Caco-2 (cell line): ENCODE measurements at regions not wholly inside any gene's neighbourhood (a gene's known extent, or its start where the extent isn't known, plus 50 kb on each side); places are given as distances from the start of the nearest gene placed in this dataset.

ENCODE experiments used
- BruUV-seq: library from RNA; stranded (reverse); fragments of 400-500 nt; replicated peaks from 2 replicates; lab custom pipeline; 2021; lab: Mats Ljungman, UMichigan
- CTCF ChIA-PET: fragments of 300-600 bp; sonication (Branson Sonifier 250); formaldehyde crosslinking; loops from one replicate; lab custom pipeline; 2022; ENCODE audit warnings: antibody characterized with exemption; lab: Charles Lee
- POLR2A ChIA-PET: fragments of 300-600 bp; sonication (Branson Sonifier 250); formaldehyde crosslinking; loops from one replicate; lab custom pipeline; 2022; ENCODE audit warnings: antibody characterized with exemption; lab: Charles Lee
- DNase-seq, 2 experiments: peaks; one replicate each; pipeline versions ENCODE4 v3.0.0 to v3.0.0-alpha.2; 2020 to 2022
- H3K27me3 ChIP-seq: replicated peaks from 2 replicates; pipeline ENCODE4 v1.6.0; 2011; ENCODE audit warnings: low read length; ENCODE audit not compliant: control insufficient read depth, insufficient read depth
- H3K36me3 ChIP-seq: 2 replicates; pipeline ENCODE4 v1.5.1; 2011; ENCODE audit warnings: low read length; ENCODE audit not compliant: control insufficient read depth, insufficient read depth
- H3K4me1 ChIP-seq: fragments of 250-450 bp; sonication (Bioruptor Pico); 2 replicates; pipeline ENCODE4 v1.5.1; 2020; ENCODE audit warnings: mild to moderate bottlenecking
- H3K4me3 ChIP-seq: 2 replicates; pipeline ENCODE4 v1.5.1; 2011; ENCODE audit warnings: low read depth, mild to moderate bottlenecking, control low read depth, low read length
- H3K9me3 ChIP-seq: fragments of 250-450 bp; sonication (Bioruptor Pico); 2 replicates; pipeline ENCODE4 v1.5.1; 2020; ENCODE audit warnings: mild to moderate bottlenecking, moderate library complexity
- H3K27ac Mint-ChIP-seq: one replicate; pipeline ENCODE4 v1.8.0; 2022; ENCODE audit warnings: mixed read lengths; ENCODE audit not compliant: unreplicated experiment
- H3K27me3 Mint-ChIP-seq: one replicate; pipeline ENCODE4 v1.8.0; 2022; ENCODE audit warnings: mixed read lengths; ENCODE audit not compliant: insufficient read depth, unreplicated experiment
- H3K36me3 Mint-ChIP-seq: one replicate; pipeline ENCODE4 v1.8.0; 2022; ENCODE audit warnings: mild to moderate bottlenecking, mixed read lengths; ENCODE audit not compliant: insufficient read depth, unreplicated experiment
- H3K4me1 Mint-ChIP-seq: one replicate; pipeline ENCODE4 v1.8.0; 2022; ENCODE audit warnings: low read depth, mixed read lengths; ENCODE audit not compliant: unreplicated experiment
- H3K4me3 Mint-ChIP-seq: one replicate; pipeline ENCODE4 v1.8.0; 2022; ENCODE audit warnings: mild to moderate bottlenecking, moderate library complexity, mixed read lengths; ENCODE audit not compliant: unreplicated experiment
- H3K9me3 Mint-ChIP-seq: one replicate; pipeline ENCODE4 v1.8.0; 2022; ENCODE audit warnings: mixed read lengths; ENCODE audit not compliant: unreplicated experiment
- CTCF ChIP-seq, 2 experiments: fragments of 200-600 bp in 1 of 2; IDR thresholded peaks; 1 replicate in 1 of 2; 2 replicates in 1 of 2; pipeline versions ENCODE4 v1.5.1 to v1.8.0; 2011 to 2022; ENCODE audit warnings: antibody characterized with exemption in 1 of 2, control low read depth in 1 of 2, inconsistent platforms in 1 of 2, low read depth in 1 of 2, low read length in 1 of 2, mild to moderate bottlenecking in 1 of 2, moderate library complexity in 1 of 2; ENCODE audit not compliant: insufficient read depth in 1 of 2, severe bottlenecking in 1 of 2, unreplicated experiment in 1 of 2
- intact Hi-C: fragments of 100-400 bp; cut with micrococcal nuclease; formaldehyde crosslinking; loops from one replicate; pipeline ENCODE4 v1.10.0; 2022; ENCODE audit not compliant: unreplicated experiment

- no TSS peak for BruUV-seq
- Mint-ChIP-seq H3K27me3 (peaks cover 3% of the 10 kb centered on the region), H3K36me3 (no peaks in the 10 kb centered on the region), H3K27ac (no peak overlapping the region), H3K4me3 (no peak overlapping the region), H3K4me1 (no peaks in the 10 kb centered on the region), H3K9me3 (no peaks in the 10 kb centered on the region)
- H3K27me3 ChIP-seq: no peaks in the 10 kb centered on the region
- no peaks in the 10 kb centered on the region for H3K9me3 ChIP-seq
- intact Hi-C loops: no loop called here
- CTCF ChIA-PET: no interaction called here
- DNase-seq: no peak
- no peaks in the 10 kb centered on the region for H3K36me3 ChIP-seq
- POLR2A ChIA-PET: no interaction called here
- no peak for TF ChIP-seq CTCF (IDR thresholded peaks at IDR 0.05; ENCODE audit: insufficient read depth in 1 of 2, low read depth in 1 of 2, low read length in 1 of 2, severe bottlenecking in 1 of 2, unreplicated experiment in 1 of 2)
- H3K4me1 ChIP-seq: no peaks in the 10 kb centered on the region
- H3K4me3 ChIP-seq: no peak overlapping the region
Observed at GRCh38 chr12:83214185-83214584, 527.5 kb downstream of the TMTC2 start.

- no TSS peak for BruUV-seq
- Mint-ChIP-seq H3K4me3 (no peak overlapping the region), H3K36me3 (no peaks in the 10 kb centered on the region), H3K27me3 (no peaks in the 10 kb centered on the region), H3K4me1 (no peaks in the 10 kb centered on the region), H3K27ac (no peak overlapping the region), H3K9me3 (no peaks in the 10 kb centered on the region)
- Histone ChIP-seq H3K4me1 (no peaks in the 10 kb centered on the region), H3K4me3 (no peak overlapping the region), H3K9me3 (no peaks in the 10 kb centered on the region), H3K36me3 (no peaks in the 10 kb centered on the region), H3K27me3 (no peaks in the 10 kb centered on the region)
- ChIA-PET CTCF (no interaction called here), POLR2A (no interaction called here)
- no peak for DNase-seq
- no peak for TF ChIP-seq CTCF (IDR thresholded peaks at IDR 0.05; ENCODE audit: insufficient read depth in 1 of 2, low read depth in 1 of 2, low read length in 1 of 2, severe bottlenecking in 1 of 2, unreplicated experiment in 1 of 2)
- intact Hi-C loops: no loop called here
Observed at GRCh38 chr12:83210933-83211332, 524.2 kb downstream of the TMTC2 start.

GRCh38 chr12:83199069-83199468 lies 512.4 kb downstream of the TMTC2 start:
- Histone ChIP-seq H3K36me3 (no peaks in the 10 kb centered on the region), H3K9me3 (no peaks in the 10 kb centered on the region), H3K27me3 (no peaks in the 10 kb centered on the region), H3K4me3 (no peak overlapping the region), H3K4me1 (no peaks in the 10 kb centered on the region)
- Mint-ChIP-seq H3K4me3 (no peak overlapping the region), H3K27me3 (no peaks in the 10 kb centered on the region), H3K9me3 (peaks cover 16% of the 10 kb centered on the region), H3K27ac (no peak overlapping the region), H3K4me1 (no peaks in the 10 kb centered on the region), H3K36me3 (no peaks in the 10 kb centered on the region)
- ChIA-PET POLR2A (no interaction called here), CTCF (no interaction called here)
- BruUV-seq: no TSS peak
- intact Hi-C loops: no loop called here
- TF ChIP-seq CTCF (IDR thresholded peaks at IDR 0.05; ENCODE audit: insufficient read depth in 1 of 2, low read depth in 1 of 2, low read length in 1 of 2, severe bottlenecking in 1 of 2, unreplicated experiment in 1 of 2): no peak
- no peak for DNase-seq
